NCI-H128 (cell line): ENCODE measurements at regions not wholly inside any gene's neighbourhood (a gene's known extent, or its start where the extent isn't known, plus 50 kb on each side); places are given as distances from the start of the nearest gene placed in this dataset.

ENCODE experiments used
- DNase-seq: peaks from one replicate; lab custom pipeline; 2025; ENCODE audit not compliant: unreplicated experiment; lab: John Stamatoyannopoulos, UW

DNA sequence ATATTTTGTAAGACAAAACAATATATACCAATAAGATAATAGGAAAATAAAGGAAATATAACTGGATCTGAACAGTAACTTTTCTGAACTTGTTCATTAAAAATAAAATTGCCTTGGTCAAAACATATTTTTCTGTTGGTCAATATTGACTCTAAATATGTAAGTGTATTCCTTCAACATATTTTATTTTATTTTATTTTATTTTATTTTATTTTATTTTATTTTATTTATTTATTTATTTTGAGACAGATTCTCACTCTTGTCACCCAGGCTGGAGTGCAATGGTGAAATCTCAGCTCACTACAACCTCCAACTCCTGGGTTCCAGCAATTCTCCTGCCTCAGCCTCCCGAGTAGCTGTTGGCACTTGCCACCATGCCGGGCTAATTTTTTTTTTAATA lies 571.0 kb downstream of the NR2F1-AS1 start:
- DNase-seq, result no peak

DNA sequence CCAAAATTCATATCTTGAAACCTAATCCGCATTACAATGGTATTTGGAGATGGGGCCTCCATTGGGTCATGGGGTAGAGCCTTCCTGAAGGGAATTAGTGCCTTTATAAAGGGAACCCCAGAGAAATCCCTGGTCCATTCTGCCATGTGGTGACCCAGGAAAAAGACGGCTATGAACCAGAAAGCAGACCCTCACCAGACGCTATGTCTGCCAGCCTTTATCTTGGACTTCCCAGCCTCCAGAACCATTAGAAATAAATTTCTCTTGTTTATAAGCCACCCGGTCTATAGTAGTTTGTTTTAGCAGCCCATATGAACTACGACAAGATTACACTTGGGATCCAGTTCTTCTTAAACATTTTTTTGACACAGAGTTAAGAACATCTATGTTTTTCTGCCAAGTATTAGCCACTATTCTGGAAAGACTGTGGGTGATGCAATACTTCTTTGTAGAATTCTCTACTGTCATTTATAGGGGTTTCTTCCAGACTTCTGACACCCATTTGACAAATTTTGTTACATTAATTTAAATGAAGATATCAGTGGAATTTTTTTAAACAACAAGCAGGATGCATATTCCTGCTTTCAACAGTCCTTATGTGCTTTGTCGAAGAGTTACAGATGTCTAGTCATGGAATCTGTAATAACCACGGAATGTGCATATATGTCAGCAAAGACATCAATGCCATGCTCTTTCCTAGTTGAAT lies 572.4 kb downstream of the NR2F1-AS1 start:
- no peak for DNase-seq

DNA sequence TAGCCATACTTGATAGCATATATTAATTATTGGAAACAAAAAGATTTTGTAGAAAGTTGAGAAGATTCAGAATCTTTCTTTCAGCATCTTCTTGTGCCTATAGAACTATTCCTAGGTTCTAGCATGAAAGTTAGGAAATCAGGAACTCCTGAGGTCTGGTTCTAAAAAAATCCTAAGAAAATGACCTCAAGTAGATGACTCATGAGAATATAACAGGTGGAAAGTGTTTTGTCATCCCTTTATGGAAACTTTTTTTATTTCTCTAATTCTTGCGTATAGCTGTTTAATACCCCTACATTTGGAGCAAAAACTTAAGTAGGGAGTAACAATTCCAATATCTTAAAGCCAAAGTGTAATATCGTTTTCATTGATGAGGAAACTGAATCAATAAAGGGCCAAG lies 574.1 kb downstream of the NR2F1-AS1 start:
- DNase-seq, result no peak

DNA sequence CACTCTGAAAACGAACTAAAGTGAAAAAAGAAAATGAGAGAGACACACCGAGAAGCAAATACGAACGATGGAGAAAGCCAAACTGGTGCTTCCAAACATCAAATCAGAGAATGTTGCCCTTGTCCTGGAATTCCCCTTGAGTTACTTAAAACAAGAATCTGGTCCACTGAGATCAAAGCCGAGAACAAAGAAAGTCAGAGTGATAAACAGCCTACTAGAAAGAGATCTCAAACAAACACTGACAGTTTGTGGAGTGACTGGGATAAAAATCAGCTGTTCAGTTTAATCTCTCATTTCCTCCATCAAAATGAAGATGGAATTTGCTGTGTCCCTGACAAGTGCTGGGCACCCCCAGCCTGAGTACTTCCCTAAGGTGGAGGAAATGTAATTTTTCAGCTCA lies 582.6 kb downstream of the NR2F1-AS1 start:
- DNase-seq, result no peak

DNA sequence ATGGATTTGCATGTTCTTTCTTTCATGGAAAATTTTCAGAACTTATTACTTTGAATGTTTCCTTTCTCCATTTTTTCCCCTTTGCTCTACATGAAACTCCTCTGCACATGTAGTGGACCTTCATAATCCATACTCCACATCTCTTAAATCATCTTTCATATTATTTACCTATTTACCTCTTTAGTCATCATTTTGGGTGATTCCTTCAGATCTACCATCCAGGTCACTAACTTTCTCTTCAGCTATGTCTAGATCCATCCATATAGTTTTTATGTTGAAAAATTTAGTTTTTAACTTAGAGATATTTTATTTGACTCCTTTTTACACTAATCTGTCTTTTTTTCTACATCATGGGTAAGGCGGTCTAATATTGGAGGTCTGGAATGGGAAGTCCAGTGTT lies 586.6 kb downstream of the NR2F1-AS1 start:
- no peak for DNase-seq

DNA sequence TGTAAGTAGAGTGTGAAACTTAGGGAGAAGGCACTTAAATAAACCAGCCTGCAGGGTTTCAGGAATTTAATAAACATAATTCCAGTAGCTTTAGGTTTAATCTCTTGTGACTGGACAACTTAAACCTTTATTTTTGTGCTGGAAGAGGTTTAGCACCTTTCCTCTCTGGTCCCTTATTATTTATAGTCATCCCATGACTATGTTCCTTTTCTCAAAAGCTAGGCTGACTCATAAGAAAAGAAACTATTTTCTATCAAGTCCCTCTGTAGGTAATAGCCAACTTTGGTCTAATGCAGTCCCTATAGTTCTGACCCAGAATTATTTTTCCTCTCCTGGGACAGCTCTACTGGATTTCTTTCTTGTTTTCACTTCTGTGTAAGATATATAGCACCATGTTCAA lies 588.9 kb downstream of the NR2F1-AS1 start:
- no peak for DNase-seq

DNA sequence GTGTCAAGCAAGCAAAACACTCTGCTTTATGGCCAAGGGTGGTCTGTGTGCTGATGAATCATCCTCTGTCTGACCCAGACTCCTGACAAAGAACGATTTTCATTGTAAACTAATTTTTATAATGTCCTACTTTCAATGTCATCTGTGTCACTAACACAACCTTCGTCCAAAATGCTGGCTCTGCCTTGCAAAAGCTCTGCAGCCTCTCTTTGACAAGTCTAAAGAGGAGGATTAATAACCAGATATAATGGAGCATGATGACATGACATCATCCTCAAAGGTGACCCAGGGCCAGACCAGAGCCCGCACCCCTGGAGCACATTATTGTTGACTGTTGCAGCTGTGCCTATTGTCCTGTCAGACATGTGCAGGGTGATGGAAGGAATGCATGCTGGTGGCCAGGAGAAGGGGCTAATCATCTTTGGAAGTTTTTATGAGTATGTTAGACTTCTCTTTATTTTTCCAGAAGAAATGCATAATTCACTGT lies 589.4 kb downstream of the NR2F1-AS1 start:
- no peak for DNase-seq

DNA sequence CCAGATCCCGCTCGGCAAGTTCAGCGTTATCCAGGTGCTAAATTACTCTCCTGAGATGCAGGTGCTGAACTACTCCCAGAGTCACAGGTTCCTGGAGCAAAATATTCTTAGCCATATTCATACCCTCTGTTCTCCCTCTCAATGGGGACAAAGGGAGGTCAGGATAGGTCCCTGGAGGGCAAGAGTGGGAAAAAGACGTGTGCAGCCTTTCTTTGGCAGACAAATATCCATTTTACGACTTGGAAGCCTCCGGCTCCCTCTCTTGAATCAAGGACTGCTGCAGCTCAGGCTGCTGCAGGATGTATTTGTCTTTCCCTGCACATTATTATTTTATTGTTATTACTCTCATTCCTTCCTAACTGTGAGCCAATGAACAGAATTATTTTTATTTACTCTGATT lies 590.2 kb downstream of the NR2F1-AS1 start:
- no peak for DNase-seq

DNA sequence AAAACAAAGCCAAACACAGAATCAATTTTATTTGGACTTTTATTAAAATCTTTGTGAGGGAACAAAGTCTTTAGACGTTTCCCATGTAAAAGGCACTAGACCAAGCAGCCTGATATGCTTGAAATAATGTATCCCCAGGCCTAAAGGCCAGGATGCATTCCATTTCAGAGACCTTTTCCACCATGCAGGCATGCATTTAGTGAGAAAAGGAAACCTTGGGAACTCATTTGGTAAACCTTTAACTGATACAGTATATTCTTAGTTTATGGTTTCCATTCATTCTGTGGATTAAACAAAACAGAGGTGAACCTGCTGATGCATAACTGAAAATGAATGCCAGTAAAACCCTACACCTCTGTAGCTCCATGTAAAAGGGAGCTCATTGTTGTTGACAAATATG lies 600.0 kb downstream of the NR2F1-AS1 start:
- DNase-seq, result no peak

DNA sequence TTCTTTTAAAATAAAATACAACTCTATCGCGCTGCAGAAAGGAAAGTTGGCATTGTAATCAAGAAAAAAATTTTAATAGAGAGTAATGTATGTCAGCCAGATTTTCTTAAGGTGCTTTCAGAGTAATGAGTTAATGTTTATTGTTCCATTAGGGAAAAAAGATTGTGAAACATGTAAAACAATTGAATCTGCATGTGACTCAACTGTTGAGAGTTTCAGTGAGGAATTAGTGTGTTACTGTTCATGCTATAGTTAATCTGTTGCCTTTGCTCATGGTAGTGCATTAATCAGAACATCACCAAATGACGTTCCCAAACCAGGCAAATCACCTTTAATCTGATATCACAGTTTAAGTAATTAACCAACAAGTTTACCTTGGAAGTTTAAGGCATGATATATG lies 600.5 kb downstream of the NR2F1-AS1 start:
- no peak for DNase-seq

DNA sequence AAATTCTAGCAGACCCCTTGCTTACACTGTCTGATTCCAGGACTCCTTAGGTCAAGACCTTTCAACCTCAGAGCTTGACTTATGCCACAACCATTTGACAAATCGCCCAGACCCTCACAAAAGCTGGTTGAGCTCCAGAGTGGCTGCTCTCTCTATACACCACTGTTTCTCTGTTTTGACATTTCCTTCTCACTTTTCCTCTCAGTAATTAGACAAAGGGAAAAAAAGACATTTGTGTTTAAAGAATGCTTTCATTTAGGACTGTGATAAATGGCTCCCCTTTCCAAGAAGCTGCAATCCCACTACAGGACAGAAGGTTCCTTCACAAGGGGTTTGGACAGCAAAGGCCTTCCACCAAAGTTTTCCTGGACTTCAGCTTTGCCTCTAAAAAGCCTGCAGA lies 601.3 kb downstream of the NR2F1-AS1 start:
- no peak for DNase-seq

DNA sequence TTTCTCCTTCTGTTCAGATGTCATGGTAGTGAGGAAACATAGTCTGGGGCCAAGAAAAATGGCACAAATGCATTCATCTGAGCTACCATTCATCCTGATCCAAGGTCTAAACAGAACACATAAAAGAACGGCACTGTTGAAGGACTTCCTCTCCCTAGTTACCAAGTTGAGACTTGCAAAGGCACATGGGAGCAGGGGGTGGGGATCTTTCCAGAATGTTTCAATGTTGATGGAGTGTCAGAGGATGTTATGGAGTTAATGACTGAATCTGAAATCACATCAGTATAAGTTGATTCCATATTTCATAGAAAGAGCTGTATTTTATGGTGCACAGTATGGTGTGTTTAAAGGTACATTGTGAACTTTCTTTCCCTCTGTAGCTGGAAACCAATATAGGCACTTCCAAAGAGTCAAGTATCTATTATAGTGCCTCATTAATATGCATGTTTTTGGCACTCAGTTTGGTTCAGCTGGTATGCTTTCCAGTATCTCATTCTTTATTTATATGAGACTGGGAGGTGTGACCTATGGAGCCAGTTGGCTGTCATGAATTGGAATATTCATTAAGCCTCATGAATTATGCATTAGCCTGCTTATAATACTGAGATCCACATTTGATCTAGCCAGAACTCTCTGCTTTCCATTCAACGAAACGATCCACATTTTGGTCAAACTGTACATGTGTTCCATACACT lies 603.0 kb downstream of the NR2F1-AS1 start:
- no peak for DNase-seq

DNA sequence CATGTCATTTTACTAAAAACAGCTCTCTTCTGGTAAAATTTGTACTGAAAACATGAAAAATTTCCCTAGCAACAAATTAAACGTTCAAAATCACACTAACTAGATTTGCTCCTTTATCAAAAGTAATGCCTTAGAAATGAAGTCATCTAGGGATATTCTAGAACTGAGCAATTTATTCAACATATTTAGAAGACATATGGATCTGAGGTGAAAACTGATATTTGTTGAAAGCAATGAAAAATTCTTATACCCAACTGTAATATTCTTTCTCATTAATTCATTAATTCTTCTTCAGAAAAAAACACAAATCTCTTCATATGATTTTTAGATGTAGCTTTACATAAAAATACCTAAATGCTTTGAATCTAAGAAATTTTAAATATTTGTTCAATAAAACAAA lies 604.9 kb downstream of the NR2F1-AS1 start:
- DNase-seq, result no peak

DNA sequence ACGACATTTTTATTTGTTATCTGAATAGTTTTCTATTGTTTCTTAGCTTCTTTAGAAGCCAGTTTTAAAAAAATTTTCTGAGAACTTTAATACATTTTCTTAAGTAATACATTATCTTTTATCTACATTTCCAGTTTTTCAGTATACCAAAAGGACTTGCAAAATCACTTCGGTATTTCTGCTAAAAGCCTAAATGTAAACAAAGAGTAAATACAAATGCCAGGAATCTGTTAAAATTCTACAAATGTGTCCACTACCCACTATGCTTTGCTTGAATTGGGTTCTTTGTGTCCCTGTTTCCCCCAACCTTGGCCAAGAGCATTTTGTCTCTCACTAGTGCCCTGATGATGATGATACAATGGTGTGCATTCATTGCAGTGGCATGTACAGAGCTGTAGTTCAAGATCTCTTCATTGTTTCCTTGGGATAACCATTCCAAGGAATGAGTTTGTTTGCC lies 611.2 kb downstream of the NR2F1-AS1 start:
- DNase-seq, result no peak

DNA sequence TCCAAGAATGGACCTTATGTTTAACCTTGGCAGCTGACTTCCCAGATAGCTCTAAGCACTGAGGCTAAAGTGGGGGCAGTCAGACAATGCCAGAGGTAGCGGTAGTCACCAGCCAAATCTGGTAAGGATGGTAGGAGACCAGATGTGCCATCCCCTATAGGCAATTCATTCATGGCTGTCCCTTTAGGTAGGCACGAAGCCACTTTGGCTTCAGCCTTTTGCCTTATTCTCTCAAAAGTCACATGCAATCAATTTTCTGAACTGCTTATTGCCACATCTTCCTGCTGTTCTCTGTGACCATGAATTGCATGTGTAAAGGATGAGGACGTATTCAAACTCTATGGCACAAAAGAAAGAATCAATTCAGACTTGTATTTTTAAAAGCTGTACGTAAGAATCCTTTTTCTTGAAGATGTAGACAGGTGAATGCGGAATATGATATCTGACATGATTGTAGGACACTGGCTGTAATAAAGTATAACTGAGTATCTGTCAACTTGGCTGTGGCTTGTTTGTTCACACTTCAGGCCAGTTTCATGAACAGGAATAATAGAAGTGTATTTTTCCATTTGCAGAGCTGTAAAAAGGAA lies 611.7 kb downstream of the NR2F1-AS1 start:
- DNase-seq, result no peak

DNA sequence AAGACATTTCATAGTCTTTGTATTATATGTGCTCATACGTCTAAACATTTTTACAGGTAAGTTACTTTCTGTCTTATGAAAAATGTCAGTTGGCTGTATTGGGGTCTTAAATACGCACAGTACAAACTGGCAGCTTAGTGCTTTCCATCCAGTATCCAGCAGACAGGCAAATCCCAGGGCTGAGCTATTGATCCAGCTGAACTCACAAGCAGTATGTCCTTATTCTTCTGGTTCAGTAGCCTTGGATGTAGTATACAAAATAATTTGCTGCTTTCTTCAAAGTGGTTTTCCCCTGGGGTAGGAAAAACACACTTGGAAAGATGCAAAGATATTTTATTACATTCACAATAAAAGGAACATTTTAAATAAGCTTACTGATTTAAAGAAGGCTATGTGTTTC lies 617.2 kb downstream of the NR2F1-AS1 start:
- DNase-seq, result no peak

DNA sequence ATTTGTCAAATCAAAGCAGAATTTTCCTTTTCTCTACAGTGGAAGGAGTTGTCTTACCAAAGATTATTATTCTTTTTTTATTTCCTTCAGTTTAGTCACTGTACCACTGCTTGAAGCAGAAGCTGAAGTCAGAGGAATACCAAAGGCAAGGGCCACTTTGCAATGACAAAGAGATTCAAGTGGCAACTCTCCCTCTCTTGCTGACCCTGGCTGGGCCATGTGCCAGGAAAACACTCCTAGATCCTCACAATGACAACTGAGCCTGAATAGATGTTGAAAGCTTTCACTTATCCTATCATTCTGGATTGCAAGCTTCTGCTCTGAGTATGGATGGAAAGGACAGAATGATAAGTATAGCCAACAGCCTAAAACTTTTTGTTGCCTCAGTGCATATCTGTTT lies 618.3 kb downstream of the NR2F1-AS1 start:
- peak; percentile 76 for DNase-seq

DNA sequence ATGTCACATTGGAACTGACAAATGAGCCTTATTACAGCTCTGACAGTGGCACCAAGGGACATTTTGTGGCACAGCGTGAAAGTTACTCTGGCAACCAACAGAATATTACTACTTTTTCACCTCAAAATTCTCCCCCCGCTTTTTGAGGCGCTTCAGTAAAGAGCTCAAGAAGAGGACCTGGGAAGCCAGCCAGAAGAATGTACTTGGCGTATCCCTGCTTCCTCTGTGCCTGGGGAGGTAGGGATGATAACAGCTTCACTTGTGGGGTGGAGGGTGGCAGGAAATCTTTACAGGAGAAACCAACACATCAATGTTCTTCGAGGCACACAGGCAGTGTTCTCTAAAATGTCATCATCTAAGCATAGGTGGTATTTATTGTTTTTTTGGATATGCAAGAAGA lies 624.1 kb downstream of the NR2F1-AS1 start:
- no peak for DNase-seq

DNA sequence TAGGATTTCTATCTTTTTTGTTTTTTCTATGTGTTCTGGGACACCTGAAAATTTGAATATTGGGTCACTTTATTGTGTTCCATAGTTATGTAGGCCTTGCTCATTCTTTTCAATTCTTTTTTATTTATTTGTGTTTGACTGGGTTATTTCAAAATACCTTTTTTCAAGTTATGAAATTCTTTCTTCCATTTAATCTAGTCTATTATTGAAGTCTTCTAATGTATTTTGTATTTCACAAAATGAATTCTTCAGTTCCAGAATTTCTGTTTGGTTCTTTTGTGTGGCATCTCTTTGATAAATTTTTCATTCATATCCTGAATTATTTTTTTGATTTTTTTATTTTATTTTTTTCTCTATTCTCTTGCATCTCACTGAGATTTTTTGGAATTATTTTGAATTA lies 628.8 kb downstream of the NR2F1-AS1 start:
- no peak for DNase-seq

DNA sequence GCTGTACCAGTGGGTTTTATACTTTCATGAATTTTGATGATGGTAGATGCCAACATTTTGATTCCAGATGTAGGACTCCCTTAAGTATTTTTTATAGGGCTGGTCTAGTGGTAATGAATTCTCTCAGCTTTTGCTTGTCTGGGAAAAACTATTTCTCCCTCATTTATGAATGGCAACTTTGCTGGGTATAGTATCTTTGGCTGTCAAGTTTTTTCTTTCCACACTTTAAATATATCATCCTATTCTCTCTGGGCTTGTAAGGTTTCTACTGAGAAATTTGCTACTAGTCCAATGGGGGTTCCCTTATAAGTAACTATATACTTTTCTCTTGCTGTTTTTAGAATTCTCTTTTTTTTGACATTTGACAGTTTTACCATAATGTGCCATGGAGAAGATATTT lies 629.3 kb downstream of the NR2F1-AS1 start:
- DNase-seq, result no peak

DNA sequence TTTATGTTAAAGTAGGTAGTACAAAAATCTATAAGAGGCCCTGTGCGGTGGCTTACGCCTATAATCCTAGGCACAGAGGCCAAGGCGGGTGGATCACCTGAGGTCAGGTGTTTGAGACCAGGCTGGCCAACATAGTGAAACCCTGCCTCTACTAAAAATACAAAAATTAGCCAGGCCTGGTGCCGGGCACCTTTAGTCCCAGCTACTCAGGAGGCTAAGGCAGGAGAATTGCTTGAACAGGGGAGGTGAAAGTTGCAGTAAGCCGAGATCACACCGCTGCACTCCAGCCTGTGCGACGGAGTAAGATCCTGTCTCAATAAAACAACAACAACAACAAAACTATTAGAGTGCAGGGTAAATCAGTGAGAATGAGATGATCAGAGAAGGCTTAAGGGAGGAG lies 634.5 kb downstream of the NR2F1-AS1 start:
- DNase-seq, result no peak

DNA sequence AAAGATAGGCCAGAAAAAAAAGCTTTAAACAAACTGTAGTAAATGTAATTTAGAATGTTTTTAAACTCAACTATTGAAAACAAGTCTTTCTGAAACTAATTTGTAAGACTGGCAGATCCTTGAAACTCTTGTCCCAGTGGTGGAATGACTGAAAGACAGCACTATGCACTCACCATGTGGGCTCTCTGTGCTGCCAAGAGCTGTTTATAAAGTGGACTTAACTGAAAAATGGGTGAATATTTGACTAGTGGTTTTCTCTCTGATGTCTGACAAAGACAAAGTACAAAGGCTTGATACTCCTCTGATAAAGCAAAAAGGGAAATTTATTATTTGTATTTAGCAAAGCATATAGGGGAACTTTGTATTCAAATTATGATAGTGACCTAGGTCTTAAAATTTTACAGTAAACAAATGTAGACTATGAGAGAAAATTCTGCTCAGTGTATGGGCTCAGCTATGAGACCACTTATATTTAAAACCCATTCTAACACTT lies 635.4 kb downstream of the NR2F1-AS1 start:
- no peak for DNase-seq
